ENCODE measurements at regions not wholly inside any gene's neighbourhood (a gene's known extent, or its start where the extent isn't known, plus 50 kb on each side); places are given as distances from the start of the nearest gene placed in this dataset.

DNA sequence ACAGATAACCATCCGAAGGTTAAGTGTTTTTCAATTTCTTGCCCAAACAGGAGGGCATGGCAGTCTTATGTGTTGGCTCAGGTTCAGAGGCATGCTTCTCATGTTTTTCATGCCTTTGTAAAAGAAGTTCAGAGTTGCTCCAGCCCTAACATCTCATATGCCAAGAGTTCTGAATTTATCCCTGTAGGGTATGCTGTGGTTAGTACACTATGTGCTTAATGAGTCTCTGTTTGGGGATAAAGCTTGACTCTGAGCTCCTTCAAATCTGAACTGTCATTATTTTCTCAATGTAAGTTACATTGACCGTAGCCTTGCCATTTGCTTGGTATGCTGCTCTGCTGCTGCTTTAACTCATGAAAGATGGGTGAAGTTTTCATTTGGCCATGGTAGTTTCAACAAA lies 67.9 kb upstream of the PNPT1 start:
- Histone ChIP-seq H3K4me1 (ENCODE audit: low read depth, poor library complexity, severe bottlenecking) (no peaks in the 10 kb centered on the region), H2AFZ (ENCODE audit: low read depth) (no peak overlapping the region), H3K79me2 (ENCODE audit: insufficient read depth, low read depth) (no peaks in the 10 kb centered on the region), H3K4me3 (IDR thresholded peaks at IDR 0.05; ENCODE audit: insufficient read depth, low read depth, low read length) (no peak overlapping the region), H4K20me1 (ENCODE audit: insufficient read depth) (no peaks in the 10 kb centered on the region), H3K27ac (no peak overlapping the region), H3K9ac (no peak overlapping the region), H3K36me3 (ENCODE audit: insufficient read depth) (no peaks in the 10 kb centered on the region), H3K4me2 (no peak overlapping the region), H3K27me3 (ENCODE audit: insufficient read depth, low read depth) (no peaks in the 10 kb centered on the region)
- TF ChIP-seq CTCF (conservative IDR thresholded peaks at IDR 0.05; ENCODE audit: low read depth, low read length), result no peak

DNA sequence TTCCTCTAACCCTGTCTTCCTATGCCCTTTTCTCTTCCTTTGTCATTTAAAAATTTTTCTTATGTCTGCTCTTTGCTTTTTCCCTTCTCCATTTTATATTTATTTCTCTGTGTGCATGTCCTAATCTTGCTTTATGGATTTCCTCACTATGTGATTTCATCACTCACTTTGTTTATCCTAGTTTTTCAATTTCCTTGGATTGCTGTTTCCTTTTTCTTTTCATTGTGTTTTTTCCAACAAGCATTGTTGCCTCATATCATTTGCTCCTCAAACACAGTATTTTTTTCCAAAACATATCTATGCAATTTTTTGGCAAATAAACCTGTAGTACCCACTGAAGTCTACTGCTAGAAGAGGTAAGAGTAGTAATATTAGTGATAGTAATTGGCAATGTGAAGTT lies 67.4 kb upstream of the PNPT1 start:
- Histone ChIP-seq H3K9ac (no peak overlapping the region), H3K4me2 (no peak overlapping the region), H2AFZ (ENCODE audit: low read depth) (no peak overlapping the region), H3K79me2 (ENCODE audit: insufficient read depth, low read depth) (no peaks in the 10 kb centered on the region), H3K4me3 (IDR thresholded peaks at IDR 0.05; ENCODE audit: insufficient read depth, low read depth, low read length) (no peak overlapping the region), H3K27me3 (ENCODE audit: insufficient read depth, low read depth) (no peaks in the 10 kb centered on the region), H3K4me1 (ENCODE audit: low read depth, poor library complexity, severe bottlenecking) (no peaks in the 10 kb centered on the region), H3K36me3 (ENCODE audit: insufficient read depth) (no peaks in the 10 kb centered on the region), H4K20me1 (ENCODE audit: insufficient read depth) (no peaks in the 10 kb centered on the region), H3K27ac (no peak overlapping the region)
- no peak for TF ChIP-seq CTCF (conservative IDR thresholded peaks at IDR 0.05; ENCODE audit: low read depth, low read length)

GRCh38 chr2:55760125-55760524 lies 66.5 kb upstream of the PNPT1 start:
- no peak for TF ChIP-seq CTCF (conservative IDR thresholded peaks at IDR 0.05; ENCODE audit: low read depth, low read length)
- Histone ChIP-seq H3K27me3 (ENCODE audit: insufficient read depth, low read depth) (no peaks in the 10 kb centered on the region), H2AFZ (ENCODE audit: low read depth) (no peak overlapping the region), H3K4me1 (ENCODE audit: low read depth, poor library complexity, severe bottlenecking) (no peaks in the 10 kb centered on the region), H4K20me1 (ENCODE audit: insufficient read depth) (no peaks in the 10 kb centered on the region), H3K4me2 (no peak overlapping the region), H3K27ac (no peak overlapping the region), H3K9ac (no peak overlapping the region), H3K79me2 (ENCODE audit: insufficient read depth, low read depth) (no peaks in the 10 kb centered on the region), H3K36me3 (ENCODE audit: insufficient read depth) (no peaks in the 10 kb centered on the region), H3K4me3 (IDR thresholded peaks at IDR 0.05; ENCODE audit: insufficient read depth, low read depth, low read length) (no peak overlapping the region)

GRCh38 chr2:55759271-55759921 lies 65.8 kb upstream of the PNPT1 start:
- H3K4me2 ChIP-seq, result no peak overlapping the region
- TF ChIP-seq CTCF (conservative IDR thresholded peaks at IDR 0.05; ENCODE audit: low read depth, low read length), result no peak
- no peaks in the 10 kb centered on the region for H3K36me3 ChIP-seq (ENCODE audit: insufficient read depth)
- H3K4me3 ChIP-seq (IDR thresholded peaks at IDR 0.05; ENCODE audit: insufficient read depth, low read depth, low read length), result no peak overlapping the region
- no peaks in the 10 kb centered on the region for H3K27me3 ChIP-seq (ENCODE audit: insufficient read depth, low read depth)
- no peaks in the 10 kb centered on the region for H4K20me1 ChIP-seq (ENCODE audit: insufficient read depth)
- no peaks in the 10 kb centered on the region for H3K79me2 ChIP-seq (ENCODE audit: insufficient read depth, low read depth)
- H2AFZ ChIP-seq (ENCODE audit: low read depth), result no peak overlapping the region
- H3K27ac ChIP-seq, result no peak overlapping the region
- H3K9ac ChIP-seq, result no peak overlapping the region
- no peaks in the 10 kb centered on the region for H3K4me1 ChIP-seq (ENCODE audit: low read depth, poor library complexity, severe bottlenecking)

Measured in KMS-11 (cell line).